BJ (cell line): ENCODE measurements at regions not wholly inside any gene's neighbourhood (a gene's known extent, or its start where the extent isn't known, plus 50 kb on each side); places are given as distances from the start of the nearest gene placed in this dataset.

Source experiments
- CTCF ChIA-PET: fragments of 350-600 bp; formaldehyde crosslinking; extraction: SDS; loops from one replicate; lab custom pipeline; 2021; ENCODE audit warnings: antibody characterized with exemption, inconsistent platforms; lab: Yijun Ruan, JAX
- POLR2A ChIA-PET: fragments of 300-600 bp; sonication (Branson Sonifier 250); formaldehyde crosslinking; extraction: SDS; loops from one replicate; lab custom pipeline; 2021; ENCODE audit warnings: antibody characterized with exemption; lab: Charles Lee
- DNase-seq: peaks from one replicate; pipeline ENCODE4 v3.0.0-alpha.2; 2011; ENCODE audit warnings: low read depth
- H3K27me3 ChIP-seq: 2 replicates; pipeline ENCODE4 v1.6.0; 2011; ENCODE audit warnings: low read length; ENCODE audit not compliant: control insufficient read depth, insufficient read depth
- H3K36me3 ChIP-seq: 2 replicates; pipeline ENCODE4 v1.5.1; 2011; ENCODE audit warnings: low read length; ENCODE audit not compliant: control insufficient read depth, insufficient read depth
- H3K4me3 ChIP-seq: 2 replicates; pipeline ENCODE4 v1.5.1; 2011; ENCODE audit warnings: low read depth, mild to moderate bottlenecking, control low read depth, low read length
- TF ChIP-seq, protein P1 (sequence below): IDR thresholded peaks from 2 replicates; pipeline ENCODE4 v1.5.1; 2011; ENCODE audit warnings: low read depth, mild to moderate bottlenecking, control low read depth, inconsistent platforms, low read length, moderate library complexity; ENCODE audit not compliant: insufficient read depth

DNA sequence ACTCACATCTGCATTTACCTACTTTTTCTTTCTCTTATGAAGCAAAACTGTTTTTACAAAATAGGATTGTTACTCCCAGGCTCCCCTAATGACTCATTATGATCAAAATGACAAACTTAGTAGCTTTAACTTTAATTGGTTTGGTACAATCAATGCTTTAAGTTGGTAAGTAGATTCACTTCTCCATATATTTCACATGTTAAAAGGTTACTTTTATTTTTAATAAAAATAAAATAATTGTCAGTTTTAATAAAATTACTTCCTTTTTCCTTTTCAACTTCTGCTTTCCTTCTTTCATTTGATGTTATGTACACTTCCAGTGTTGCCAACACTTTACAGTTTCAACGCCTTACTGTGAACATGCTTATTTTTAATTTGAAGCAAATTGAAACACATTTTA is 477.6 kb downstream of the SETD4 start:
- TF ChIP-seq, protein P1, sequence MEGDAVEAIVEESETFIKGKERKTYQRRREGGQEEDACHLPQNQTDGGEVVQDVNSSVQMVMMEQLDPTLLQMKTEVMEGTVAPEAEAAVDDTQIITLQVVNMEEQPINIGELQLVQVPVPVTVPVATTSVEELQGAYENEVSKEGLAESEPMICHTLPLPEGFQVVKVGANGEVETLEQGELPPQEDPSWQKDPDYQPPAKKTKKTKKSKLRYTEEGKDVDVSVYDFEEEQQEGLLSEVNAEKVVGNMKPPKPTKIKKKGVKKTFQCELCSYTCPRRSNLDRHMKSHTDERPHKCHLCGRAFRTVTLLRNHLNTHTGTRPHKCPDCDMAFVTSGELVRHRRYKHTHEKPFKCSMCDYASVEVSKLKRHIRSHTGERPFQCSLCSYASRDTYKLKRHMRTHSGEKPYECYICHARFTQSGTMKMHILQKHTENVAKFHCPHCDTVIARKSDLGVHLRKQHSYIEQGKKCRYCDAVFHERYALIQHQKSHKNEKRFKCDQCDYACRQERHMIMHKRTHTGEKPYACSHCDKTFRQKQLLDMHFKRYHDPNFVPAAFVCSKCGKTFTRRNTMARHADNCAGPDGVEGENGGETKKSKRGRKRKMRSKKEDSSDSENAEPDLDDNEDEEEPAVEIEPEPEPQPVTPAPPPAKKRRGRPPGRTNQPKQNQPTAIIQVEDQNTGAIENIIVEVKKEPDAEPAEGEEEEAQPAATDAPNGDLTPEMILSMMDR, result no peak
- H3K27me3 ChIP-seq, result no peaks in the 10 kb centered on the region
- no peak for DNase-seq
- H3K4me3 ChIP-seq, result no peak overlapping the region
- CTCF ChIA-PET, result no interaction called here
- POLR2A ChIA-PET, result no interaction called here
- no peaks in the 10 kb centered on the region for H3K36me3 ChIP-seq

DNA sequence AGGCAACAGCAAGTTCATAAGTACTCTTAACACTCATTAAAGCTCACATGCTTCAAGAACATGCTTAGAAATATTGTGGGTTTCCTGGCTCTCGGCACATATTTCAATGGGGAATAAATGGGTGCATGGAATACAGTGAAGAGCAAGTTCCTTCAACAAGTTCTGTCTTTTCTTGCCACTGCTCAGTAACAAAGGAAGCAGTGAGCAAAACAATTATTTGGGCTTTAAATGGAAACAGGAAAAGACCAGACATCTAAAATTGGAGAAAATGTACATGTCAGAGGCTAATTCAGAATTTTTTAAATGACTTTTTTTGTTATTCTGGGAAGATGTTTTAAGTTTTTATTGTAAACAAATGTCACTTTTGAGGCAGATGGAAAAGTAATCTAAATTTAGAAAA is 478.7 kb downstream of the SETD4 start:
- CTCF ChIA-PET, result no interaction called here
- H3K27me3 ChIP-seq, result no peaks in the 10 kb centered on the region
- no peaks in the 10 kb centered on the region for H3K36me3 ChIP-seq
- POLR2A ChIA-PET, result no interaction called here
- TF ChIP-seq, protein P1, result no peak
- no peak for DNase-seq
- no peak overlapping the region for H3K4me3 ChIP-seq

DNA sequence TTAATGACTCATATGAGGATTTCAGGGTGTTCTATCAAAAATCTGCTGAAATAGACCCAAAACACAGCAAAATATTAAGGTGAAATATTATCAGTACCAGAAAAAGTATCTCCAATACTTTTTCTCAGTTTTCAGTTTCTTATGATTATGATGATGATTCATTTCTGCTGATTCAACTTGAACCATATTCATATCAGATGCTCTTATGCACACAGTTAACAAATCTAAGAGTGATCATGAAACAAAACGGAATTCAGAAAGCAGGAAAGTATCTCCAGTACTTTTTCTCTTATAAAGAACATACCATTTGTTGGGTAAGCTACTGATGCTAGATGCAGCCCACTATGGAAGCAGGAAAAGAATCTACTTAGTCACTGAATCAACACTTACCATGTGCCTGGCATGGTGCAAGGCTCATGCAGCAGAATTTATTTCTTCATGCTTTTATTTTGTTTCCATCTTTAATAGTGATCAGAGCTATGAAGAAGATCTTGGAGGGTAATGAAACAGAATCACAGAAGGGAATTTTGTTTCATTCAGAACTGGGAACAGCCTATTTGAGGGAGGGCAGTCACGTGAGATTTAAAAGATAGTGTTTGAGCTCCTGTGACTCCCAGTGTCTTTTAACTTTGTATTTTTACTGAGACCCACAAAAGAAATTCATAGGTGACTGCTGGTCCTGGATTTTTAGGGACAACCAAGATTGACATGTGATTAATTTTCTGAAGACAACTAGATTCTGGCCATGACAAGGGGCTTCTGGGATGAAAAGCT is 480.6 kb downstream of the SETD4 start:
- H3K36me3 ChIP-seq, result no peaks in the 10 kb centered on the region
- ChIA-PET CTCF (interaction anchor here (1.2 kb wide), 1 partner anchor 260 kb away, joined by 3 read pairs; no protein-coding TSS in a partner anchor), POLR2A (no interaction called here)
- TF ChIP-seq, protein P1, result no peak
- no peaks in the 10 kb centered on the region for H3K27me3 ChIP-seq
- DNase-seq, result no peak
- no peak overlapping the region for H3K4me3 ChIP-seq

GRCh38 chr21:35578831-35579471 is 481.4 kb downstream of the SETD4 start:
- no peak for DNase-seq
- Histone ChIP-seq H3K4me3 (no peak overlapping the region), H3K36me3 (no peaks in the 10 kb centered on the region), H3K27me3 (no peaks in the 10 kb centered on the region)
- ChIA-PET CTCF (interaction anchor here (1.2 kb wide), 1 partner anchor 261 kb away, joined by 3 read pairs; no protein-coding TSS in a partner anchor), POLR2A (no interaction called here)
- TF ChIP-seq, protein P1, result no peak

DNA sequence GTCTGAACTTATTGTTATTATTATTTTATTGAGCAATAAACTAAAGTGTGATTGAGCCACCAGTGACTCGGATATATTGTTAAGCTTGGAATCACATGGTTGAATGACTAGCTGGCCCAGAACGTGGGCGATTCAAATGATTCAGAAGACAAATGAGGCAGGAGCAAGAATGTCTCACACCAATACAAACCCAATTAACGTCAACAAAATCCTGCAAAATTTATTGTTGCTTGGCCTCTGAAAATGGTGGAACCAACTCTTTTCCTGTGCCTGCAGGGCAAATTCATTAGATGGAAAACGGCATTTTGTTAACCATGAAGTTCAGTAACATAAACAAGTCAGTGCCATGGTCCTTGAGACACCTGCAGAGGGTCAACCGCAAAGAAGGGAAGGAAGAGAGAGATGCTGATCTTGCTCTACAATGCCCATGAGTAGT is 482.0 kb downstream of the SETD4 start:
- POLR2A ChIA-PET, result no interaction called here
- Histone ChIP-seq H3K27me3 (no peaks in the 10 kb centered on the region), H3K4me3 (no peak overlapping the region), H3K36me3 (no peaks in the 10 kb centered on the region)
- DNase-seq, result peak; percentile 76
- TF ChIP-seq, protein P1, result no peak
- CTCF ChIA-PET, result no interaction called here
